ENCODE measurements at regions not wholly inside any gene's neighbourhood (a gene's known extent, or its start where the extent isn't known, plus 50 kb on each side); places are given as distances from the start of the nearest gene placed in this dataset.

DNA sequence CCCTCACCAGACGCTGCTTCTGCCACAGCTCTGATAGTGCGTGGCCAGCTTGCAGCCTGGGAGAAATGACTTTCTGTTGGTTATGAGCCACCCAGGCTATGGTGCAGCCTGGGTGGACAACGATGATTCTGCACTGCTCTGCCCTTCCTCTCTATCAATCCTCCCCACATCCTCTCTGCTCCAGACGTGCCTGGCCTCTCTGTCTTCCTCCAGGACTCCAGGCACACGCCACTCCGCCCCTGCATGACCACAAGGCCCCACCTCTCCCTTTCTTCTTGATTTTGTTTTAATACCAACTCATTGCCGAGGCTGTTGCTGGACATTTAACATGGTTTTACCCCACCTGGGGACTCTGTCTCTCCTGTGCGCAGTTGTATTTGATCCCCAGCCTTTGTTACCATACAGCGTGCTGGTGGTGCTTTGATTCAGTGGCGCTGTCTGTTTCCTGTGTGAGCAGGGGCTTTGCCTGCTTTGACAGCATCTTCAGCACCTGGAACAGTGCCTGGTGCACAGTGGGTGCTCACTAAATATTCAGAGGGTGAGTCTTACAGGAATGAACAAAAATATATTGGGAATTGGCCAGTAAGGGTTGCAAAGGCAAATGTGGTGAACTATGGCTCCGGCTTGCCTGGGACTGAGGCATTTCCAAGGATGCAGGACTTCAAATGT, 280.9 kb downstream of the CDH26 start:
- H3K4me1 ChIP-seq, result no peaks in the 10 kb centered on the region
- intact Hi-C loops (cut with DNase I; ENCODE audit: low total_unique reads), result no loop called here
- no peaks in the 10 kb centered on the region for H3K9me3 ChIP-seq
- no peak overlapping the region for H3K27ac ChIP-seq
- no peaks in the 10 kb centered on the region for H3K27me3 ChIP-seq
- H3K36me3 ChIP-seq, result no peaks in the 10 kb centered on the region
- DNase-seq, result no peak
- no peak overlapping the region for H3K4me3 ChIP-seq
- TF ChIP-seq POLR2A (IDR thresholded peaks at IDR 0.05), result no peak
- TF ChIP-seq, protein P1, sequence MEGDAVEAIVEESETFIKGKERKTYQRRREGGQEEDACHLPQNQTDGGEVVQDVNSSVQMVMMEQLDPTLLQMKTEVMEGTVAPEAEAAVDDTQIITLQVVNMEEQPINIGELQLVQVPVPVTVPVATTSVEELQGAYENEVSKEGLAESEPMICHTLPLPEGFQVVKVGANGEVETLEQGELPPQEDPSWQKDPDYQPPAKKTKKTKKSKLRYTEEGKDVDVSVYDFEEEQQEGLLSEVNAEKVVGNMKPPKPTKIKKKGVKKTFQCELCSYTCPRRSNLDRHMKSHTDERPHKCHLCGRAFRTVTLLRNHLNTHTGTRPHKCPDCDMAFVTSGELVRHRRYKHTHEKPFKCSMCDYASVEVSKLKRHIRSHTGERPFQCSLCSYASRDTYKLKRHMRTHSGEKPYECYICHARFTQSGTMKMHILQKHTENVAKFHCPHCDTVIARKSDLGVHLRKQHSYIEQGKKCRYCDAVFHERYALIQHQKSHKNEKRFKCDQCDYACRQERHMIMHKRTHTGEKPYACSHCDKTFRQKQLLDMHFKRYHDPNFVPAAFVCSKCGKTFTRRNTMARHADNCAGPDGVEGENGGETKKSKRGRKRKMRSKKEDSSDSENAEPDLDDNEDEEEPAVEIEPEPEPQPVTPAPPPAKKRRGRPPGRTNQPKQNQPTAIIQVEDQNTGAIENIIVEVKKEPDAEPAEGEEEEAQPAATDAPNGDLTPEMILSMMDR (IDR thresholded peaks at IDR 0.05), result no peak

DNA sequence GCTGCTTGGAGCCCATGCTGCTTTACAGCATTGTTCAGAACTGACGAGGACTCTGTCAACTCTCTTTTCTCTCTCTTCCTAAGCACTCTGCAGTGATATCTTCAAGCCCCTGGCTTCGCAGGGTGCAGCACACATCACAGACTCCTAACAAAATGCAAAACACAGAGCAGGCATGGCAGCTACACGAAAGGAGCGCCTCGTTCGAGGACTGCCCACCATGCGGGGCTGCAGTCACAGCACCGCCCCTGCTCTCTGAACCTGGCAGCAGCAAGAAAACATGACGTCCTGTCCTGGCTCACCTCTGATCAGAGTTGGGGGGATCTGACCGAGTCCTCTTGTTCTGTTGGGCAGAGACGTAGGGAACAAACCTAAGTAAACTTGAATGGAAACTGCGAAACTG, 281.7 kb downstream of the CDH26 start:
- TF ChIP-seq, protein P1 (IDR thresholded peaks at IDR 0.05), result no peak
- TF ChIP-seq POLR2A (IDR thresholded peaks at IDR 0.05), result no peak
- H3K4me3 ChIP-seq, result no peak overlapping the region
- H3K4me1 ChIP-seq, result no peaks in the 10 kb centered on the region
- no peak for DNase-seq
- H3K27me3 ChIP-seq, result no peaks in the 10 kb centered on the region
- no peak overlapping the region for H3K27ac ChIP-seq
- H3K36me3 ChIP-seq, result no peaks in the 10 kb centered on the region
- no peaks in the 10 kb centered on the region for H3K9me3 ChIP-seq
- intact Hi-C loops (cut with DNase I; ENCODE audit: low total_unique reads), result no loop called here

- no peaks in the 10 kb centered on the region for H3K4me1 ChIP-seq
- TF ChIP-seq, protein P1 (IDR thresholded peaks at IDR 0.05), result no peak
- no peak for TF ChIP-seq POLR2A (IDR thresholded peaks at IDR 0.05)
- DNase-seq, result no peak
- H3K36me3 ChIP-seq, result no peaks in the 10 kb centered on the region
- intact Hi-C loops (cut with DNase I; ENCODE audit: low total_unique reads), result no loop called here
- H3K4me3 ChIP-seq, result no peak overlapping the region
- no peak overlapping the region for H3K27ac ChIP-seq
- no peaks in the 10 kb centered on the region for H3K9me3 ChIP-seq
- H3K27me3 ChIP-seq, result no peaks in the 10 kb centered on the region
Measured at GRCh38 chr20:60240415-60240814, 282.2 kb downstream of the CDH26 start.

- no peaks in the 10 kb centered on the region for H3K36me3 ChIP-seq
- H3K27ac ChIP-seq, result no peak overlapping the region
- TF ChIP-seq, protein P1 (IDR thresholded peaks at IDR 0.05), result no peak
- TF ChIP-seq POLR2A (IDR thresholded peaks at IDR 0.05), result no peak
- H3K4me3 ChIP-seq, result no peak overlapping the region
- H3K27me3 ChIP-seq, result no peaks in the 10 kb centered on the region
- H3K9me3 ChIP-seq, result no peaks in the 10 kb centered on the region
- intact Hi-C loops (cut with DNase I; ENCODE audit: low total_unique reads), result no loop called here
- no peak for DNase-seq
- no peaks in the 10 kb centered on the region for H3K4me1 ChIP-seq
Measured at GRCh38 chr20:60240986-60241385, 282.8 kb downstream of the CDH26 start.

- Histone ChIP-seq H3K27ac (no peak overlapping the region), H3K4me1 (no peaks in the 10 kb centered on the region), H3K9me3 (no peaks in the 10 kb centered on the region), H3K27me3 (no peaks in the 10 kb centered on the region), H3K36me3 (no peaks in the 10 kb centered on the region), H3K4me3 (no peak overlapping the region)
- intact Hi-C loops (cut with DNase I; ENCODE audit: low total_unique reads), result no loop called here
- no peak for TF ChIP-seq POLR2A (IDR thresholded peaks at IDR 0.05)
- TF ChIP-seq, protein P1 (IDR thresholded peaks at IDR 0.05), result no peak
- no peak for DNase-seq
Measured at GRCh38 chr20:60242836-60243505, 284.7 kb downstream of the CDH26 start.

Measured in uterus (tissue), 3 donors.